GM23248 (cell line): ENCODE measurements at regions not wholly inside any gene's neighbourhood (a gene's known extent, or its start where the extent isn't known, plus 50 kb on each side); places are given as distances from the start of the nearest gene placed in this dataset.
A peak's percentile ranks its signal among the peaks of the same experiment; 100 is the strongest.

Source experiments
- DNase-seq: peaks from one replicate; pipeline ENCODE4 v3.0.0-alpha.2; 2015
- H2AFZ ChIP-seq: fragments of 200-600 bp; sonication (generic); 2 replicates; pipeline ENCODE4 v1.6.1; 2016; ENCODE audit warnings: antibody characterized with exemption
- H3F3A ChIP-seq: fragments of 200-600 bp; sonication (generic); 2 replicates; pipeline ENCODE4 v1.6.1; 2016; ENCODE audit warnings: mild to moderate bottlenecking, antibody characterized with exemption, mixed run types; ENCODE audit not compliant: insufficient read depth
- H3K27ac ChIP-seq: fragments of 200-600 bp; sonication (generic); 2 replicates; pipeline ENCODE4 v1.5.1; 2016; ENCODE audit warnings: mild to moderate bottlenecking
- H3K27me3 ChIP-seq: fragments of 200-600 bp; sonication (generic); replicated peaks from 2 replicates; pipeline ENCODE4 v1.6.1; 2016; ENCODE audit warnings: mild to moderate bottlenecking; ENCODE audit not compliant: insufficient read depth
- H3K36me3 ChIP-seq: fragments of 200-600 bp; sonication (generic); 2 replicates; pipeline ENCODE4 v1.6.1; 2016; ENCODE audit warnings: low read depth, mild to moderate bottlenecking
- H3K4me1 ChIP-seq: fragments of 200-600 bp; sonication (generic); 2 replicates; pipeline ENCODE4 v1.6.1; 2016; ENCODE audit warnings: mild to moderate bottlenecking; ENCODE audit not compliant: insufficient read depth
- H3K4me2 ChIP-seq: fragments of 200-600 bp; sonication (generic); one replicate; pipeline ENCODE4 v1.6.1; 2016; ENCODE audit warnings: mild to moderate bottlenecking; ENCODE audit not compliant: unreplicated experiment
- H3K4me3 ChIP-seq: fragments of 200-600 bp; sonication (generic); 2 replicates; pipeline ENCODE4 v1.5.1; 2016; ENCODE audit warnings: mild to moderate bottlenecking
- H3K79me2 ChIP-seq: fragments of 200-600 bp; sonication (generic); 2 replicates; pipeline ENCODE4 v1.6.1; 2016; ENCODE audit warnings: mild to moderate bottlenecking; ENCODE audit not compliant: insufficient read depth
- H3K9ac ChIP-seq: fragments of 200-600 bp; sonication (generic); 2 replicates; pipeline ENCODE4 v1.6.1; 2016; ENCODE audit warnings: mild to moderate bottlenecking
- H3K9me2 ChIP-seq: fragments of 200-600 bp; sonication (generic); 2 replicates; pipeline ENCODE4 v1.6.1; 2016; ENCODE audit warnings: mixed run types, mild to moderate bottlenecking, moderate library complexity; ENCODE audit not compliant: insufficient read depth
- H3K9me3 ChIP-seq: fragments of 200-600 bp; sonication (generic); one replicate; pipeline ENCODE4 v1.6.1; 2017; ENCODE audit warnings: low read depth
- H4K20me1 ChIP-seq: fragments of 200-600 bp; sonication (generic); 2 replicates; pipeline ENCODE4 v1.6.0; 2016; ENCODE audit not compliant: insufficient read depth
- EZH2 ChIP-seq: fragments of 200-600 bp; sonication (generic); IDR thresholded peaks from 2 replicates; pipeline ENCODE4 v1.6.1; 2018; ENCODE audit warnings: antibody characterized with exemption, mild to moderate bottlenecking; ENCODE audit not compliant: insufficient read depth, poor library complexity, severe bottlenecking
- EZH2phosphoT487 ChIP-seq: fragments of 200-600 bp; sonication (generic); IDR thresholded peaks from 2 replicates; pipeline ENCODE4 v1.6.1; 2018; ENCODE audit warnings: antibody characterized with exemption, moderate library complexity, mild to moderate bottlenecking, low read depth; ENCODE audit not compliant: insufficient read depth
- WGBS, 2 experiments: methylation state at CpG; one replicate each; pipeline ENCODE4 v1.1.6; 2015 to 2017; ENCODE audit warnings: low lambda C conversion rate in 2 of 2, low coverage in 1 of 2; ENCODE audit errors: missing lambda C conversion rate in 2 of 2; 5-methylcytosine and 5-hydroxymethylcytosine counted together
- in situ Hi-C: fragments of 300-500 bp; cut with MboI; formaldehyde crosslinking; loops from 2 replicates; pipeline ENCODE4 v1.15.0; 2020

GRCh38 chr13:48761256-48761655, 107.5 kb downstream of the CYSLTR2 start:
- Histone ChIP-seq H3K9me3 (peaks cover 5% of the 10 kb centered on the region), H3K4me1 (no peaks in the 10 kb centered on the region), H3K27ac (no peak overlapping the region), H2AFZ (no peak overlapping the region), H3K9me2 (no peaks in the 10 kb centered on the region), H3K36me3 (no peaks in the 10 kb centered on the region), H3K4me2 (no peak overlapping the region), H3K4me3 (no peak overlapping the region), H3K79me2 (no peaks in the 10 kb centered on the region), H4K20me1 (no peaks in the 10 kb centered on the region), H3K27me3 (peaks cover 20% of the 10 kb centered on the region), H3F3A (no peaks in the 10 kb centered on the region), H3K9ac (no peak overlapping the region)
- TF ChIP-seq EZH2 (no peak), EZH2phosphoT487 (no peak)
- in situ Hi-C loops = no loop called here
- DNase-seq = no peak
- 64 to 68% methylated on average over 2 of the region's 2 CpGs for WGBS, 2 experiments

GRCh38 chr13:48769107-48769704, 115.5 kb downstream of the CYSLTR2 start:
- DNase-seq = peak; percentile 92

GRCh38 chr13:48770372-48770771, 116.6 kb downstream of the CYSLTR2 start:
- Histone ChIP-seq H3K4me3 (no peak overlapping the region), H3K9me3 (peaks cover 1% of the 10 kb centered on the region), H3K9ac (no peak overlapping the region), H3K27ac (no peak overlapping the region), H3K9me2 (no peaks in the 10 kb centered on the region), H3F3A (peaks cover 18% of the 10 kb centered on the region), H3K36me3 (no peaks in the 10 kb centered on the region), H3K4me2 (no peak overlapping the region), H2AFZ (no peak overlapping the region), H3K79me2 (no peaks in the 10 kb centered on the region), H4K20me1 (no peaks in the 10 kb centered on the region), H3K27me3 (peaks cover 12% of the 10 kb centered on the region), H3K4me1 (peaks cover 15% of the 10 kb centered on the region)
- WGBS, 2 experiments = 90 to 100% methylated on average over 1 of the region's 1 CpG
- in situ Hi-C loops = loop anchor here (5.0 kb wide), 1 partner anchor 173 kb away; no protein-coding TSS in a partner anchor
- TF ChIP-seq EZH2 = no peak
- TF ChIP-seq EZH2phosphoT487 = no peak
- no peak for DNase-seq

More at GRCh38 chr13:48769107-48769704, 115.5 kb downstream of the CYSLTR2 start:
- TF ChIP-seq EZH2phosphoT487 (no peak), EZH2 (no peak)
- in situ Hi-C loops = no loop called here
- Histone ChIP-seq H3K4me2 (no peak overlapping the region), H4K20me1 (no peaks in the 10 kb centered on the region), H3K9ac (no peak overlapping the region), H3K4me1 (peaks cover 8% of the 10 kb centered on the region; the same call in 1 of the 2 replicates), H3K9me2 (no peaks in the 10 kb centered on the region), H3K36me3 (no peaks in the 10 kb centered on the region), H3K9me3 (peaks cover 5% of the 10 kb centered on the region), H3K79me2 (no peaks in the 10 kb centered on the region), H3K27me3 (peaks cover 15% of the 10 kb centered on the region), H3K27ac (no peak overlapping the region), H3K4me3 (no peak overlapping the region), H3F3A (peaks cover 10% of the 10 kb centered on the region), H2AFZ (0 out of 2 replicates have a peak overlapping the region, but pooled peaks have one; percentile 0)
- 29 to 36% methylated on average over 4 of the region's 4 CpGs for WGBS, 2 experiments

- no peak for TF ChIP-seq EZH2phosphoT487
- Histone ChIP-seq H3K36me3 (no peaks in the 10 kb centered on the region), H3F3A (peaks cover 32% of the 10 kb centered on the region), H3K4me3 (no peak overlapping the region), H3K4me2 (no peak overlapping the region), H3K9ac (no peak overlapping the region), H3K9me2 (no peaks in the 10 kb centered on the region), H3K4me1 (peaks cover 29% of the 10 kb centered on the region), H3K79me2 (no peaks in the 10 kb centered on the region), H3K27ac (no peak overlapping the region), H3K27me3 (0 out of 2 replicates have a peak, but pooled peaks cover 3% of the 10 kb centered on the region), H2AFZ (no peak overlapping the region), H4K20me1 (no peaks in the 10 kb centered on the region), H3K9me3 (no peaks in the 10 kb centered on the region)
- no peak for DNase-seq
- in situ Hi-C loops = loop anchor here (5.0 kb wide), 1 partner anchor 176 kb away; no protein-coding TSS in a partner anchor
- 93 to 97% methylated on average over 1 of the region's 1 CpG for WGBS, 2 experiments
These were observed 119.2 kb downstream of the CYSLTR2 start for GRCh38 chr13:48772908-48773307.
